Activated naive CD8-positive, alpha-beta T cell treated with anti-CD3 and anti-CD28 coated beads for 36 hours (primary cell): ENCODE measurements at regions not wholly inside any gene's neighbourhood (a gene's known extent, or its start where the extent isn't known, plus 50 kb on each side); places are given as distances from the start of the nearest gene placed in this dataset.

ENCODE experiments used
- DNase-seq: peaks from one replicate; pipeline ENCODE4 v3.0.0; 2021
- H3K27ac Mint-ChIP-seq: one replicate; pipeline ENCODE4 v1.8.0; 2022; ENCODE audit warnings: mild to moderate bottlenecking, moderate library complexity, mixed read lengths
- H3K27me3 Mint-ChIP-seq: one replicate; pipeline ENCODE4 v1.8.0; 2022; ENCODE audit warnings: mild to moderate bottlenecking, mixed read lengths
- H3K36me3 Mint-ChIP-seq: one replicate; pipeline ENCODE4 v1.8.0; 2021; ENCODE audit warnings: mild to moderate bottlenecking, mixed read lengths
- H3K4me1 Mint-ChIP-seq: one replicate; pipeline ENCODE4 v1.8.0; 2021; ENCODE audit warnings: mixed read lengths
- H3K4me3 Mint-ChIP-seq: one replicate; pipeline ENCODE4 v1.8.0; 2022; ENCODE audit warnings: mild to moderate bottlenecking, moderate library complexity, mixed read lengths
- H3K9me3 Mint-ChIP-seq: one replicate; pipeline ENCODE4 v1.8.0; 2022; ENCODE audit warnings: mixed read lengths

DNA sequence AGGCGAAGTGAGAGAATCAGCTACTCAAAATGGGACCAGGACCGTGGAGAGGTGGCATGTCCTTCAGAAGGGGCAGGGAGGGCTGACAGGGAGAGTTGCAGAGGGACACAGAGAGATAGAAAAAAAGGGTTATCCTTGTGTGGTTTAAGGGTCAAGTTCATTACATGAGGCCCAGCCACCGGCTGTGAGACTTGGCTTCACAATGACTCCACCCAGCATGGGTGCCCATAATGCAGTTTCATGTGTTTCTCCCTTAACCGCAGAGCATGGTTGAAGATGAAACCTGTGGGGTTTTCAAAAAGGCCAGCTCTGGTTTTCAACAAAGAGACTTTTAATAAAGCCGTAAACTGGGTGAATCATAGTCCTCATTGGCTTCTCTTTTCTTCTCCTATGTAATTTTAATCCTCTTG, 164.6 kb downstream of the KLF5 start:
- peak; percentile 35 for DNase-seq
- peaks cover 20% of the 10 kb centered on the region for H3K4me1 Mint-ChIP-seq
- no peaks in the 10 kb centered on the region for H3K9me3 Mint-ChIP-seq
- no peaks in the 10 kb centered on the region for H3K36me3 Mint-ChIP-seq
- no peak overlapping the region for H3K4me3 Mint-ChIP-seq
- peak overlapping the region; percentile 26 for H3K27ac Mint-ChIP-seq
- H3K27me3 Mint-ChIP-seq: no peaks in the 10 kb centered on the region

DNA sequence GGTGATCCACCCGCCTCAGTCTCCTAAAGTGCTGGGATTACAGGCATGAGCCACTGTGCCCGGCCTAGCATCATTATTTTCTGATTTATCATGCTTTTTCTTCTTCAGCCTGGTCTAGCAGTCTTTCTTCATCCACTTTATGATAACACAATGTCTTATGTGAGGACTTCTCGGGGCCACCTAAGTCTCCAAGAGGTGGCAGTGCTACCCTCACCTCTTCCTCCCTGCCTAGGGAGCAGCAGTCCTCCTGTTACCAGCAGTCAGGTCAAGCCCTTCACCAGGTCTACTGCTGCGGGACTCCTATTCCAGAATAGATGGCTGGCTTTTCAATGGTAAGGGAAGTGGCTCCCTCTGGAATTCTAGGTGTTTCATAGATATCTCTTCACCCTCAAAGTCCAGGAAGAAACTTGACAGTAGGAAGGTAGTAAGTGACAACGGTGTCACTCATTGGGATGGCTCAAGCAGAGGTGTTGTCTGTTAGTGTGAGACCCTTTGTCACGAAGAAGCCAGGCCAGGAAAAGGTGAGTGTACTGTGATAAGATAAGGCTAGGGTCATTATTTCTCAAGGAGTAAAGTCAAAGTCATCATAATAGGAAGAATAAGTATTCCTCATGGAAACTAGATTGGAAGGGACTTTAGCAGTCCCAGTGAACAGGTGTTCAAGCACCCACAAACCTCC, 164.0 kb downstream of the KLF5 start:
- no peaks in the 10 kb centered on the region for H3K36me3 Mint-ChIP-seq

GRCh38 chr13:73220966-73221720, 162.3 kb downstream of the KLF5 start:
- H3K36me3 Mint-ChIP-seq: no peaks in the 10 kb centered on the region
- DNase-seq: no peak
- H3K4me3 Mint-ChIP-seq: no peak overlapping the region
- no peak overlapping the region for H3K27ac Mint-ChIP-seq
- H3K9me3 Mint-ChIP-seq: no peaks in the 10 kb centered on the region
- no peaks in the 10 kb centered on the region for H3K27me3 Mint-ChIP-seq
- H3K4me1 Mint-ChIP-seq: peaks cover 17% of the 10 kb centered on the region

More for the DNA sequence above, 164.0 kb downstream of the KLF5 start:
- no peaks in the 10 kb centered on the region for H3K9me3 Mint-ChIP-seq
- H3K4me1 Mint-ChIP-seq: peaks cover 16% of the 10 kb centered on the region
- no peak for DNase-seq
- no peaks in the 10 kb centered on the region for H3K27me3 Mint-ChIP-seq
- no peak overlapping the region for H3K4me3 Mint-ChIP-seq
- H3K27ac Mint-ChIP-seq: peak overlapping the region; percentile 26

DNA sequence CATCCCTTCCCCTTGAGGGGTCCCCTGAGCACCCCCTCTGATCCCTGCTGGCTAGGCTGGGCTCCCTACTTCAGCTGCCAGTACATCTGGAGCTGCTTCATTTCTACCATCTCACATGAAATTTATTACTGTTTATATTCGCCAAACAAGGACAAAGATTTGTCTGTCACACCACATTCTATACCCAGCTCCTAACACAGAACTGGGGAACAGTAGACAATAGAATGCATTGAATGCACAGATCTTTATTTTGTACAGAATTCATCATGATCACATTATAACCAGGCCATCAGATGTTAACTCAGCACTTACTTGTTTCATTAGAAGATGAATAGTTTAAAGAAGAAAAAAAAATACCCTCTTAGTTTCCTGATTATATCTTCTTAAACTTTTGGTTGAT, 159.4 kb downstream of the KLF5 start:
- no peak overlapping the region for H3K4me3 Mint-ChIP-seq
- no peaks in the 10 kb centered on the region for H3K36me3 Mint-ChIP-seq
- no peaks in the 10 kb centered on the region for H3K9me3 Mint-ChIP-seq
- H3K27me3 Mint-ChIP-seq: no peaks in the 10 kb centered on the region
- DNase-seq: no peak
- no peak overlapping the region for H3K27ac Mint-ChIP-seq
- peaks cover 7% of the 10 kb centered on the region for H3K4me1 Mint-ChIP-seq

- H3K4me3 Mint-ChIP-seq: no peak overlapping the region
- peaks cover 9% of the 10 kb centered on the region for H3K4me1 Mint-ChIP-seq
- H3K36me3 Mint-ChIP-seq: no peaks in the 10 kb centered on the region
- no peak for DNase-seq
- H3K27me3 Mint-ChIP-seq: no peaks in the 10 kb centered on the region
- no peak overlapping the region for H3K27ac Mint-ChIP-seq
- no peaks in the 10 kb centered on the region for H3K9me3 Mint-ChIP-seq
Measured at GRCh38 chr13:73216381-73216831, 157.6 kb downstream of the KLF5 start.

DNA sequence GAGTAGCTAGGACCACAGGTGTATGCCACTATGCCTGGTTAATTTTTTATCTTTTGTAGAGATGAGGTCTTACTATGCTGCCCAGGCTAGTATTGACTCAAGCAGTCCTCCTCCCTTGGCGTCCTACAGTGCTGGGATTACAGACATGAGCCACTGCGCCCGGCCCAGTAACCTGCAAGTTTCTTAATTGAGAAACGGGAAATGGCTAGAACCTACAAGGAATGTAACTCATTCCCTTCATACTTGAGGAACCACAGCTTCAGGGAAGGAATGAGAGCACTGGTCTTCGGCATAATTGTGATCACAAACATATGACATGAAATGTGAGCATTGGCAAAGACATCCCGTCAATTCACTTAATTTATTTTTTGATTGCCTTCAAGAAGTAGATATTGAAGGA, 157.0 kb downstream of the KLF5 start:
- no peak overlapping the region for H3K27ac Mint-ChIP-seq
- H3K27me3 Mint-ChIP-seq: no peaks in the 10 kb centered on the region
- H3K9me3 Mint-ChIP-seq: no peaks in the 10 kb centered on the region
- no peak for DNase-seq
- H3K4me1 Mint-ChIP-seq: peaks cover 9% of the 10 kb centered on the region
- H3K36me3 Mint-ChIP-seq: no peaks in the 10 kb centered on the region
- H3K4me3 Mint-ChIP-seq: no peak overlapping the region

DNA sequence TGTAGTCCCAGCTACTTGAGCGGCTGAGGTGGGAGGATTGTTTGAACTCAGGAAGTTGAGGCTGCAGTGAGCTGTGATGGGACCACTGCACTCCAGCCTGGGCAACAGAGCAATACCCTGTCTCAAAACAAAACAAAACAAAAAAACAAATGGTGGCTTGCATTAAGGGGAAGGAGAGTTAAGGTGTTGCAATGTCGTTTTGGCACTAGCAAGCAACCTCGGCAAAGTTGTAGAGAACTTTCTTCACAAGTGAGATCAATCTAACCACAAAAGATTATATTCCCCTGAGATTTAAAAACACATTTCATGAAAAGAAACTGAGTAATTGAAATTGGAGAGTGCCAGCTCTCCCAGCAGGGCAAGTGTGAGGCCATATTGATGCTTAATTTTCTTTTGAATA, 153.7 kb downstream of the KLF5 start:
- no peak overlapping the region for H3K27ac Mint-ChIP-seq

GRCh38 chr13:73210218-73210883, 151.5 kb downstream of the KLF5 start:
- H3K36me3 Mint-ChIP-seq: no peaks in the 10 kb centered on the region
- H3K9me3 Mint-ChIP-seq: no peaks in the 10 kb centered on the region
- H3K27ac Mint-ChIP-seq: no peak overlapping the region
- H3K4me3 Mint-ChIP-seq: no peak overlapping the region
- peaks cover 13% of the 10 kb centered on the region for H3K4me1 Mint-ChIP-seq
- H3K27me3 Mint-ChIP-seq: no peaks in the 10 kb centered on the region
- DNase-seq: no peak

More for the DNA sequence above, 153.7 kb downstream of the KLF5 start:
- Mint-ChIP-seq H3K36me3 (no peaks in the 10 kb centered on the region), H3K4me3 (no peak overlapping the region), H3K4me1 (peaks cover 14% of the 10 kb centered on the region), H3K9me3 (no peaks in the 10 kb centered on the region), H3K27me3 (no peaks in the 10 kb centered on the region)
- no peak for DNase-seq

- Mint-ChIP-seq H3K27ac (no peak overlapping the region), H3K4me3 (no peak overlapping the region), H3K9me3 (no peaks in the 10 kb centered on the region), H3K36me3 (no peaks in the 10 kb centered on the region), H3K4me1 (no peaks in the 10 kb centered on the region), H3K27me3 (no peaks in the 10 kb centered on the region)
- DNase-seq: no peak
Measured at GRCh38 chr13:73204952-73205351, 146.1 kb downstream of the KLF5 start.

DNA sequence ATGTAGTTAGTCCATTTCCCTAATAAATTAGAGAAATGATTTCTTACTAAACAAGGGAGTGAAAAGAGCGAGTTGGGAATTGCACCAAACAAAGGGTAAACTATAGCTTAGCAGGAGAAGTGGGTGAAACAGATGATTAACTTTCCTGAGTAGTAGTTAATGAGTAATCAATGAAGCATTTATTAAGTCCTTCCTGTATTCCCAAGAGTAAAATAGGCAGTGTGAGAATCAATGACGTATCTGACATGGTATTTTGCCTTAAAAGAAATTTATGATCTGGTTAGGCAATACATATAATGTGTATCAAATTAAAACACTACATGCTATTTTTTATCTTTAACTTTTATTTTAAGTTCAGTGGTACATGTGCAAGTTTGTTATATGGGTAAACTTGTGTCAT, 142.8 kb downstream of the KLF5 start:
- no peaks in the 10 kb centered on the region for H3K4me1 Mint-ChIP-seq
- no peaks in the 10 kb centered on the region for H3K9me3 Mint-ChIP-seq
- no peaks in the 10 kb centered on the region for H3K27me3 Mint-ChIP-seq
- H3K27ac Mint-ChIP-seq: no peak overlapping the region
- DNase-seq: no peak
- H3K4me3 Mint-ChIP-seq: no peak overlapping the region
- H3K36me3 Mint-ChIP-seq: no peaks in the 10 kb centered on the region

GRCh38 chr13:73198991-73199411, 140.2 kb downstream of the KLF5 start:
- no peak for DNase-seq
- Mint-ChIP-seq H3K4me3 (no peak overlapping the region), H3K27ac (no peak overlapping the region), H3K27me3 (no peaks in the 10 kb centered on the region), H3K9me3 (no peaks in the 10 kb centered on the region), H3K4me1 (no peaks in the 10 kb centered on the region), H3K36me3 (no peaks in the 10 kb centered on the region)

GRCh38 chr13:73195091-73195490, 136.3 kb downstream of the KLF5 start:
- Mint-ChIP-seq H3K27ac (no peak overlapping the region), H3K36me3 (no peaks in the 10 kb centered on the region), H3K4me1 (peaks cover 4% of the 10 kb centered on the region), H3K4me3 (no peak overlapping the region), H3K27me3 (no peaks in the 10 kb centered on the region), H3K9me3 (no peaks in the 10 kb centered on the region)
- no peak for DNase-seq

GRCh38 chr13:73194310-73194709, 135.5 kb downstream of the KLF5 start:
- DNase-seq: no peak
- H3K36me3 Mint-ChIP-seq: no peaks in the 10 kb centered on the region
- H3K4me3 Mint-ChIP-seq: no peak overlapping the region
- H3K9me3 Mint-ChIP-seq: no peaks in the 10 kb centered on the region
- H3K4me1 Mint-ChIP-seq: peaks cover 7% of the 10 kb centered on the region
- H3K27ac Mint-ChIP-seq: no peak overlapping the region
- H3K27me3 Mint-ChIP-seq: no peaks in the 10 kb centered on the region

DNA sequence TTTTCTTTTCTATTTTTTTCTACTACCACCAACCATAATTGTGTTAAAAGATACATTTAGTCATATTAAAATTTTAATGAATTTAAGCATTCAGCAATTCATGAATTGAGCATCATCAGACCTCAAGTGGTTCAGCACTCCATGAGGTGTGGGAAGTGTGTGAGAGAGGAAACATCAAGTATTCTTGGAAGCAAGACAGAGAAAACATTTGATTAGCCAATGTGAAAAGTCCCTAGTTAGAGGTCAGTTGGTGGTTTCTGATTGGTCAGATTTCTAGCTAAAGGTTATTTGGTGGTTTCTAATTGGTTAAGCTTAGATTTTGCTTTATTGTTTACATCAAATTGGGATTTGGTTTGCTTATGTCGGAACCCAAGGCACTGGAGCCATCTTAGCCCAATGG, 134.7 kb downstream of the KLF5 start:
- no peaks in the 10 kb centered on the region for H3K27me3 Mint-ChIP-seq
- no peaks in the 10 kb centered on the region for H3K36me3 Mint-ChIP-seq
- peaks cover 7% of the 10 kb centered on the region for H3K4me1 Mint-ChIP-seq
- H3K4me3 Mint-ChIP-seq: no peak overlapping the region
- DNase-seq: no peak
- no peaks in the 10 kb centered on the region for H3K9me3 Mint-ChIP-seq
- H3K27ac Mint-ChIP-seq: no peak overlapping the region

- no peaks in the 10 kb centered on the region for H3K9me3 Mint-ChIP-seq
- H3K4me3 Mint-ChIP-seq: no peak overlapping the region
- no peaks in the 10 kb centered on the region for H3K36me3 Mint-ChIP-seq
- no peaks in the 10 kb centered on the region for H3K27me3 Mint-ChIP-seq
- H3K27ac Mint-ChIP-seq: no peak overlapping the region
- peaks cover 7% of the 10 kb centered on the region for H3K4me1 Mint-ChIP-seq
- no peak for DNase-seq
Measured at GRCh38 chr13:73190477-73190876, 131.7 kb downstream of the KLF5 start.
